ENCODE measurements at regions not wholly inside any gene's neighbourhood (a gene's known extent, or its start where the extent isn't known, plus 50 kb on each side); places are given as distances from the start of the nearest gene placed in this dataset.
"Not testable (repeated sequence)": the region's sequence is repeated elsewhere in the genome, so short reads cannot be mapped to it uniquely, and the experiment has no call there.

DNA sequence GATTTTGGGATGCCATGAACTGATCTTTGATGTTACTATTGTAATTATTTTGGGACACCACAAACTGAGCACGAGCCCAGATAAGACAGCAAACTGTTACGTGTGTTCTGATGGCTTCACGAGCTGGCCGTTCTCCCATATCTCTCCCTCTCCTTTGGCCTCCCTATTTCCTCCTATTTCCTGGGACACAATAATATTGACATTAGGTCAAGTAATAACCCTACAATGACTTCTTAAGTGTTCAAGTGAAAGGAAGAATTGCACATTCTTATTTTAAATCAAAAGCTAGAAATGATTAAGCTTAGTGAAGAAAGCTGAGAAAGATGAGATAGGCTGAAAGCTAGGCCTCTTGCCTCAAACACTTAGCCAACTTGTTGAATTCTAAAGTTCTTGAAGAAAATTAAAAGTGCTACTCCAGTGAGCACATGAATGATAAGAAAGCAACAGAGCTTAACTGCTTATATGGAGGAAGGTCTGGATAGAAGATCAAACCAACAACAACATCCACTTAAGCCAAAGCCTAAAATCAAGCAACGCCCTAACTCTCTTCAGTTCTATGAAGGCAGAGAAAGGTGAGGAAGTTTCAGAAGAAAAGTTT, 247.1 kb downstream of the LRRC70 start:
- DNase-seq: no peak

DNA sequence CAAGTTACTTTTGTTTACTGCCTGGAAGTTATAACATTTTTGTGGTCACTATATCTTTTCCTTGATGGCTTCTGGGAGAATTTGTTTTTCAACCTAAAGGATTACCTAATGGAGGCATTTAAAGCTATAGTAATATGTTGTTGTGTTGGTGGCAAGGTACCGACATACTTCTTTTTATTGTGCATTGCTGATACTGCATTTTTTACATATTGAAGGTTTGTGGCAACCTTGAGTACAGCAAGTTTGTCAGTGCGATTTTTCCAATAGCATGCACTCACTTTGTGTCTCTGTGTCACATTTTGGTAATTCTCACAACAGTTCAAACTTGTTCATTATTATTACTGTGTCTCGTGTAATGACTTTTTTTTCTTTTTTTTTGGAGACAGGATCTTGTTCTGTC, 246.3 kb downstream of the LRRC70 start:
- DNase-seq: no peak

DNA sequence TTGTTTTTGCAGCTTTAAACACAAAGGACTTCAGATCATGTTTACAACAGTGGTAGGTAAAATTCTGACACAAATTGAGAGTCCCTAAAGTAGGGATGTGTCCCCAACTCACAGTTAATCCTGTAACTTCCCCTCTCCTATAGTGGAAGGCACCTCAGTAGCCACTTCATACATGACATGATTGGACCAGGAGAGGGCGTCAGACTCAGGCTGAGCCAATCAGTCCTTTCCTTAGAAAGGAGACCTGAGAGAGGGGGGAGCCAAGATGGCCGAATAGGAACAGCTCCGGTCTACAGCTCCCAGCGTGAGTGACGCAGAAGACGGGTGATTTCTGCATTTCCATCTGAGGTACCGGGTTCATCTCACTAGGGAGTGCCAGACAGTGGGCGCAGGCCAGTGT, 238.4 kb downstream of the LRRC70 start:
- not testable (repeated sequence) for DNase-seq

DNA sequence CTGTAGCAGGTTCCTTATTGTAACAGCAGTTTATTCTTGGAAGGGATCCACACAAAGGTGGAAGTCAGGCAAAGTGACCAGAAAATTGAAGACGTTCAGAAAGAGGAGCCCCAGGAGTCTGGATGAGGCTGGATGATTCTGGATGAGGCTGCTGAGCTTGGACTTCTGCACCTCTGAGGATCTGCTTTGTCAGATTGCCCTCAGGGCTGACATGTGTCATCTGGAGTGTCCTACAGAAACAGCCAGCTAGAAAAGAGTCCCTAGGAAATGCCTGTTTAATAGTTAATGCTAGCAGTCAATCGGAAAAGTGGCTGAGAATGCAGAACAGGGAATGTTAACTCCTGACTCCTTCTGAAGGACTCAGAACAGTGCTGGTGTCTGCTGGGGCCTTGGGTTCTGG, 236.4 kb downstream of the LRRC70 start:
- DNase-seq: no peak

DNA sequence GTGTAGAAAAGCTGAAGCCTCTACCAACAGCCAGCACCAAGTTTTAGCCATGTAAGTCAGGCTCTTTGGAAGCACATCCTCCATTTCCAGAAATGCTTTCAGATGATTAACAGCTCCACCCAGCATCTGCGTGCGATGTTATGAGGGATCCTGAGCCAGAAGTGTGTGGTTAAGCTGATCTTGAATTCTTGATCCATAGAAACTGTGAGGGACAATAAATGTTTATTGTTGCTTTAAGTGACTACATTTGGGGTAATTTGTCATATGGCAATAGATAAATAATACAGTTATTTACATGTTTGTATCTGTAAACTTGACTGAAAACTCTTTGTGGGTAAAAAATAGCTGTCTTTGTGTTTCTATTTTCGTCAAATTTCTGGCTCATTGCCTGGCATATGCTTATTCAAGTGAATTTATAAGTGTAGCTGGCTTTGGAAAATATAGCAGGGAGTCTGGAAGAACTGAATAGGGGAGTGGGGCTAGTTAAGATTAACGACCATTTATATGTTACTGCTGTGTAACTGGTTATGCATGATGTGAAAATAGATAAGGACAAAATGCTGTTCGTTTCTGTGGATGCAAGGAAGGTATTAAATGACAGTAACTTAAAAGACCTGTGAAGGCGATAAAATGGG, 234.1 kb downstream of the LRRC70 start:
- DNase-seq: no peak

DNA sequence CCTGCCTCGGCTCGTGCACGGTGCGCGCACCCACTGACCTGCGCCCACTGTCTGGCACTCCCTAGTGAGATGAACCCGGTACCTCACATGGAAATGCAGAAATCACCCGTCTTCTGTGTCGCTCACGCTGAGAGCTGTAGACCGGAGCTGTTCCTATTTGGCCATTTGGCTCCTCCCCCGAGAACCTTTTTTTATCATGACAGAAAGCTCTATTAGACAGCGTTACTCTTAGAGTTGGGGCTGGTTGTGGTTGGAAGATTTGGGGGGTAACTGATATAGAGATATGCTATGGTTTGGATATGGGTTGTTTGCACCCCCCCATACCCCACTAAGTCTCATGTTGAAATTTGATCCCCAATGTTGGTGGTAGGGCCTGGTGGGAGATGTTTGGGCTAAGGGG, 226.2 kb downstream of the LRRC70 start:
- not testable (repeated sequence) for DNase-seq

DNA sequence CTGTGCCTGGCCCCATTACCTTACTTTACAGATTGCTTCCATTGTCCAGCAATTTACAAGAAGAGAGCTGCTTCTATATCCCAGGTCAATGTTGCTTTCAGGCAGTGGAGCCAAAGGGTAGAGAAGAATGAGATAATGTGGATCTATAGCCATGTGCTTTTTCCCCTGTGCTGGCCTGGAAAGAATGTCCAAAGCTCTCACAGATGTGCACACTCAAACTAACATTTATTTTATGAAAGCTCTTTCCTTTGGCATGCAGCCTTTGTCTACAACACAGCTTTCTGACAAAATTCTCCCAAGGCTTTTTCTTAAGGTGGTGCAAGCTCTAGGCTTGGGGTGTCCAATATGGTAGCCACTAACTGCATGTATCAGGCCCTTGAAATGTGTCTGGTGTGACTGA, 217.3 kb downstream of the LRRC70 start:
- DNase-seq: no peak

DNA sequence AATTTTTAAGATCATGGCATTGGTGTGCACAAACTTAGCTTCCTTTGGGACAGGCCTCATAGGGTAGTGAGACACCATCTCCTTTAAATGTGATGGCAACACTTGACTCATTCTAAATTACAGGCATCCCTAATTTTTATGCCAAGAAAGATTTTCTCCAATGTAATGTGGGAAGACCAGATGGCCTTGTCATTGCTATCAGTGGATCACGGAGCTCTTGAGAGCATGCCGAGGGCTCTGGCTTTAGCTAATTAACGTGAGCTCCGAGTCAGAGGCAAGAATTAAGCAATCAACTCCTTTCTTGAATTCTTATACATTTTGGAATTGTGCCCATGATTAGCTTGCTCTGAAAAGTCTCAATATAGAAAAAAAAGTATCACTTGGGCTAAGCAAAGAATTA, 215.8 kb downstream of the LRRC70 start:
- DNase-seq: no peak

DNA sequence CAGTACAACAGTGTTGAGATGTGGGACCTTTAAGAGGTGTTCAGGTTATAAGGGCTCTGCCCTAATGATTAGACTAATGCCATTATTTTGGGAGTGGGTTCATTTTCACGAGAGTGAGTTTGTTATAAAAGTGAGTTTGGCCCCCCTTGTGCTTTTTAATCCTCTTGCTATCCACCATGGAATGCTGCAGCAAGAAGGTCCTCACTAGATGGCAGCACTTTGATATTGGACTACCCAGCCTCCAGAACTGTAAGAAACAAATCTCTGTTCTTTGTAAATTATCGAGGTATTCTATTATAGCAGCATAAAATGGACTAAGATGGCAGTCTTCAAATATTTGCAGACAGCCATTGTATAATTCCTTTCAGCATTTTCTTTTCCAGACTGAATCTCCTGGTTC, 212.4 kb downstream of the LRRC70 start:
- no peak for DNase-seq

DNA sequence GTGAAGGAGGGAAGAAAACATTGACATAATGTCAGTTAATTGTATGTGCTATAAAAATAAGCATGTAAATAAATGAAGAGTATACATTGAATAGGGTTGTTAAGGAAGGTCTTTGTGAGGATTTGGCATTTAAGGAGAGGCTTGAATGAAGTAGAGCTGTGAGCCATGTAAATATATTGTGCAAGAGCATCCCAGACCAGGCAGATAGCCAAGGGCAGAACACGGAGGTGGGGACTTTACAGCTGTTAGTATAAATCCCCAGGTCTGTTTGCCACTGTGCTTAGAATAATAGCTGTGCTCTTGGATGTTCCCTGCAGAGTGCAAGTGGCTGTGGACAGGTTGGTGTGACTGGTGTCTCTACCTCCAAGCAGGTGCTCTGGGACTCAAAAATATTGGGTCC, 211.7 kb downstream of the LRRC70 start:
- no peak for DNase-seq

DNA sequence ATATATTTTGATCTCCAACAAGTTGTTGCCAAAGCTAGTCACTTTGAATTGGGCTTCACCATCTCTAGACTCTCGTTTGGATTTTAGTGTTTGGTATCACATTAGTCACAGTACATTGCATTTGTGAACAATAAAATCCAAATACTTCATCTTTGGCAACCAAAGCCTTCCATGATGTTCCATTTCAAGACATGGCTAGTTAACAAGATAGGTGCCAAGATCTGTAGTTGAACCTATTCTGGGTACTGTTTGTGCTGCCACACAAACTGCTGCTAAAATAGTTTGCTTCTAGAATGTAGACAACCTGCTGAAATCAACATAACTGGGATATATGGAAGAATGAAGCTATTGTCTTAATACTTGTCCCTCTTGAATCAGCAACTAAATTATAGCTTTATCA, 207.5 kb downstream of the LRRC70 start:
- no peak for DNase-seq

DNA sequence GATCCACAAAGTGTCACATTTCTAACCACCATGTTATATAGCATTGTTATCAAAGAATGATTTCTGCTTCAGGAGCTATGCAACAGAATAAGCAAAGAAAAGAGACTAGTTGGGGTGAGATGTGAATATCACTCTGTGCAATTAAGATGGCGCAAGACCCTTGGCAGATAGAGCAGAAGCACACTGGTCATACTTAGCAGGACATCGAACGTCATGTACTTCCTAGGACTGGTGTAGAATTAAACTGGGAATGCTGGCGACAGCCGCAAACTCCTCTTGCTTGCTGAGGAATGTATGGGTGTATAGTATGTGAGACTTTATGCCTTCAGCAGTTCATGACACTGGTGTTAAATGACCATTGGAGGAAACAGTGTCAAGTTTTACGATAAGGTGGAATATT, 207.0 kb downstream of the LRRC70 start:
- DNase-seq: no peak

DNA sequence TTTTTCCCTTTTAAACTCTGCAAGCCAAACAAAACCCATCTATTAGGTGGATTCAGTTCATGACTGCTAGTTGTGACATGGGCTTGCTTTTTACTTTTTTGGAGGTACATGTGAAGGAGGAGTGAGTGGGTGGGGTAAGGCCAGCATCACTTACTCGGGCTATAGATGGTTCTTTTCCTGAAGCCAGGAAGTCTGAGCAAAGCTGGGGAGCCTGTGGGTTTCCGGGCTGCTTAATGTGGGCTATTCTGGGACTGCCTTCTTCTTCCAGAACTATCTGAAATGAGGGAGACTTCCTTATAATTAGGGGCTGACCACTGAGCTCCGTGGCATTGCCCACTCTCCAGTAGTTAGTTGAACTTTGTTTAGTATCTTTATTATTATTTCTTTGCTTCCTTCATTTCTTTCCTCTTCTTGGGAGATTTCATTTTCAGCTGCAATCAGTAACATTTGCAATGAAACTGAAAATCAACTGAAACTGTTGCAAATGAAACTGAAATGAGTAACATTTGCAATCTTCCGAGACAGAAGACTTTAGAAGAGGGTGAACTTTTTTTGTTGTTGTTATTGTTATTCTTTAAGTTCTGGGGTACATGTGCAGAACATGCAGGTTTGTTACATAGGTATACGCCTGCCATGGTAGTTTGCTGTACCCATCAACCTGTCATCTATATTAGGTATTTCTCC, 204.9 kb downstream of the LRRC70 start:
- no peak for DNase-seq

DNA sequence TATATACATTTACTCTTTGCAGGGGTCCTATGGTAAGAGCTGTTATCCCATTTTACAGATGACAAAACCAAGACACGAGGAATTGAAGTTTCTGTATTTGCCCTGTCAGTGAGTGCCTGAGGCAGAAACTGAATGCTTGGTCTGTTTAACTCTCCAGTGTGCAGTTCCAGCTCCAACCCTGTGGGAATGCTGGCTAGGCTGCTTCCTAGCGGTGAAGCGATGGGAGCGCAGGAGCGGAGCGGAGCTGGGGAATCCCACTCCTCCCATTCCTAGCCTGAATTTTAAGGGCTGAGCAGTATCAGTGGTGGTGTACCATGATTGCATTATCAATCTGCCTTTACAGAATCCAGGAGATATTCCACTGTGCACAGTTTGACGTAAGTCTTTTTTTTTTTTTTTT, 202.3 kb downstream of the LRRC70 start:
- DNase-seq: no peak

DNA sequence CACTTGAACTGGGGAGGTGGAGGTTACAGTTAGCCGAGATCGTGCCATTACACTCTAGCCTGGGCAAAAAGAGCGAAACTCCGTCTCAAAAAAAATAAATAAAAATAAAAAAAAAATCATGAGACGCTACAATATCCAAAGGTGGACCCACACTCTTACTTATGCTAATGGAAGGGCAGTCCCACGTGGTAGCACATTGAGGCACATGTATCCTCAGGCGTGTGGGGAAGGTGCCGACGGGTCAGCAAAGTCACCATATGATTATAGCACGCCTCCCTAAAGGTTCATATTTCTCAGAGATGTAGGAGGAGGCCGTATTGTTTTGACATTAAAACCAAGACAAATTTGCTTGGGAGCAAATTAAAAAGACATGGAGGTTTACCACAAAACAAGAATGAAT, 201.6 kb downstream of the LRRC70 start:
- no peak for DNase-seq

DNA sequence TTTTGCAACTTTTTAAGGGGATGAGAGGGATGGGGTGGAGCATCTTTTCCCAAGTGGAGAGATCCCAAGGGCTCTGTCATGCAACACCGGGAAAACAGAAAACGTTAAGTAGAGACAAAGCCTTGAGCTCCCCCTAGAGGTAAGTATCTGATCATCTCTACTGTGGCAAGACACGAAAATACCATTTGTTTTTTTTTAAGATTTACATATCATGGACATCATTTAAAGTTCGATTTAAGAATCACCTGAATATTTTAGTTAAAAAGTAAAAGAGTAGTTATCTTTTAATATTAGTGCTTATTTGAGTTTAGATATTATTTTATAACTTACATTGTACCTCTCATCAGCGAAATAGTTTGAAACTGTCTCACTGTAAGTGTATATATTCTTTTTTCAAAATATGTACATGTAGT, 200.4 kb downstream of the LRRC70 start:
- DNase-seq: no peak

DNA sequence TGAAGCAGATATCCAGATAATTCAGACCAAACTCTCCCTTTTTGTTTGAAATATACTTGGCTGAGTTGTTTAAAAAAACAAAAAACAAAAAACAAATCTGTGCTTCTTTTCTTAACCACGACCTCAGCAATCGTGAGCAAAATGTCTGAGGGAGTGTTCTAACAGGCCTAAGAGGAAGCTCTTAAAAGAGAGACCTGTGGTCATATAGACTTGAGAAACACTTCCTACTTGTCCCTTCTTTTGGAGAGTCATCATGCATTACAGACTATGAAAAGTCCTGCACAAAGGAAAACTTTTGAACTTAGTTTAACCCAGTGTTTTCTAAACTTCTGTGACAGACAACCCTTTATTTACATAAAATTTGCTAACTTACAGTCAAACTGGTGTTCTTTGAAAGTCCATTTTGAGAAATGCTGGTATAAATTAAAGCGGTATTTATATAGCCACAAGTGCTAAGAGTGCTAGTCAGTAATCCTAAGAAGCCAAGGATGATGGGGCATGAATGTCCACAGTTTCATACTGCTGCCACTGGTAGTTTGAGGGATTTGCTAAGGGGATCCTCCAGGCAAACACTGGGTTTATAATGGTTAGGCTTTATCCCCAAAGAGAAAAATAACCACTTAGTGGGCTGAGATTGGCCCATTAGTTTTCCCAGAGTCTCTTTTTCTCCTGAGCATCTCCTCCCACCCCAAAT, 199.8 kb downstream of the LRRC70 start:
- DNase-seq: no peak

DNA sequence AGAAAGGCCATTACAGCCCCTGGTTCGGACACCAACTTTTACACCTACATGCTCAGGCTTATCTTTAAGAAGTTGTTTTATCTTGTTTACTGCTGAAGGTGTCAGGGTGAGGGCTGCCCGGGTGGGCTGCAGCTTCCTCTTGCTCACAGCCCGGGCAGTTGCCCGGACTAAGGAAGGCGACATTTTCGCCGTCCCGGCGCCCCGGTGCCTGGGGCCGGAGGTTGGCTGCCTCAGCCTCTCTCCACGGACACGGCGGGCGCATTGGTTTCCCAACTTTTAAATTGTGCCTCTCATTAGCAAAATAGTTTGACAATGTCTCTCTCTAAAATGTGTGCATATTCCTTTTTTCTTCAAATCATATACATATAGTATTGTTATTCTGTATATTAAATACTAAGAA, 198.5 kb downstream of the LRRC70 start:
- not testable (repeated sequence) for DNase-seq

DNA sequence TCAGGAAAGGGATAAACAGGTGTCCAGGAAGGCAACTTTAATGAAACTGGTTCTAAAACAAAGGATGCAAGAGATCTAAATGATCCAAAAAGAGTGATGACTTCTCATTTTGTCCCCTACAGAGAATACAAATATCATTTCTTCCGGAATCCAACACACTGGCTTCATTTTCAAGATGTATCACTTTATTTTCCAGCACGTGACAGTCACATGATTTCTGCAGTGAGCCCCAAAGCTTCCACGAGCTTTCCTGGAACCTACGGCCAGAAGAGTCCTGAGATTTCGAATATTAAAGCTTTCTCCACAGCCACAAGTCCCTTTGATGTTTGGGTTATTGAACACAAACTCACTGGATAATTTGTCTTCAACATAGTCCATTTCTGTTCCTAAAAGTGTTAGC, 198.0 kb downstream of the LRRC70 start:
- DNase-seq: not testable (repeated sequence)

DNA sequence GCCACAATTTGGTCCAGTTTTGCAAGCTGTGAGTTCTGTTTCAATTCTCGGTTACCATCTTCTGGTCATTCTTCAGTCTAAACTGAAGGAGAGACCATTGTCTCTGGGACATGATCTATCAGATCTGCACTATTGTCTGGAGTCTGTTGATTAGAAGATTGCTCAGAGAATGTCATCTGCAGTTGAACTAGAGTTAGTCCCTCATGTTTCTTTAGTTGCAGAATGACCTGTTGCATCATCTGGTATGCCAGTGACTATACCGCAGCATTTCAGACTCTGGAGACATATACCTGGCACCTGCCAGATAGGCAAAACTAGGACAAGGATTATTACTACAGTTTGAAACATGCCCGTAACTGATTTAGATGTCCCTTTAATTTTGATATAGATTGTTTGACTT, 194.8 kb downstream of the LRRC70 start:
- DNase-seq: no peak

DNA sequence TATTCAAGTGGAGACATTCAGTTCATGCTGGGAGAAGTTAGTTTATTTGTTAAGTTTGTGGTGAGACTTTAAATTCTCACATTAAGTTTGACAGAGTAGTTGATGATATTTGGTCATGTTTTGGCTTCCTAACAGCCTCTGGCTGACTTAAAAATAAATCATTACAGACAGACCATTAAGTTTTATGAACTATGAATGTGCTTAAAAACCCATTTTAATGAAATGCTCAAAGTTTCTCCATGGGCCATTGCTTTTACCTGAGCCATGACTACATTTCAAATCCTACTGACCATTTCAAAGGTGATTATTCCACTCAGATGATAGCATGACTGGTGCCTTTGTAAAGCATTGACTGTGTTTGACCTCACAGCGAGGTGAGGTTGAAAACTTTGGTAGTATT, 192.7 kb downstream of the LRRC70 start:
- no peak for DNase-seq

DNA sequence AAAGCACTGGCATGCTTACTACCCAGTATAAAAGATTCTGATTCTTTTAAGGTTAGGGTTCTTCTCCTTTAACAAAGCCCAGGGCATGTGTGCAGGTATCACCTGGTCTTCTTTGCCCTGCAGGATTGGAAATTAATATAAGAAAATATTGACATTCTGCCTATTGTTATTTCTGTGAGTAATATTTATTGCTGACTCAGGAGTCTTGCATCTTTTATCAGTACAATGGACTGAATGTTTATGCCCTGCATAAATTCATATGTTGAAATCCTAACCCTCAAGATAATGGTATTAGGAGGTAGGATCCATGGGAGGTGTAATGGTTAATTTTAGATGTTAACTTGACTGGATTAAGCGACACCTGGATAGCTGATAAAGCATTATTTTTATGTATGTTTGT, 189.0 kb downstream of the LRRC70 start:
- no peak for DNase-seq

DNA sequence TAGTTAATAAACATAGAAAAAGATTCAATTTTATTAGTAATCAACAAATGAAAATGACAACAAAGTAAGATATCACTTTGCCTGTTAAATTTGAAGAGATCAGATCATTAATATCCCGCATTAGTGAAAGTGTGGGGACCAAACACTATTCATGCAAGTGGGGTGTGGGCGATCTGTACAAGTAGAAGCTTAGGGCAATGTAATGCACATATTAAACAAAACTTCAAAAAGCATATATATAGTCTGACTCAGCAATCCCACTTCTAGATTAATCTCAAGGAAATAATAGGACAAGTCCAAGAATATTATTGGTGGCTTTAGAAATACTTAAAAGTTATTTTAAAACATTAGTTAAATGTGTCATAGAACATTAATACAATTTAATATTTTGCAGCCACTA, 188.5 kb downstream of the LRRC70 start:
- no peak for DNase-seq

DNA sequence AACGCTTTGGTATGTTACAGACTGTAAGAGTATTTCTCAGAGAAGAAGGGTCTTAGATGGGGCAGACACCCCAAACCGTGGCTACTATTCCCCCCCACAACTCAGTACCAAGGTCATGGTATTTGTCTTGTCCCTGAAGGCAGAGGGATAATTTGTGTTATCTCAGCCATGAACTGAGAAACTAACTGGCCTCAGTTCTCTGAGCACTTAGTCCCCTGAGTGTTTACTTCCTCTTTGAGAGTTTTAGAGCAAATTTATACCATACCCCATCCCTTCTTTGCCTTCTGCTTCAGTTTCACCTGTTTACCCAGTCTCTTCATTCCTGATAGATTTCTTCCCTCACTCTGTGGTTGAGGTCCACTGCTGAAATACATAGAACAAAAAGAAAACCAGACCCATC, 183.9 kb downstream of the LRRC70 start:
- DNase-seq: no peak

All from stimulated activated CD4-positive, alpha-beta T cell treated with anti-CD3 and anti-CD28 coated beads, Interleukin-15, amount 100 ng/mL, for 24 hours (primary cell).